ENCODE measurements at regions not wholly inside any gene's neighbourhood (a gene's known extent, or its start where the extent isn't known, plus 50 kb on each side); places are given as distances from the start of the nearest gene placed in this dataset.

GRCh38 chr10:78512205-78512550 lies 478.5 kb downstream of the RPS24 start:
- no peak for TF ChIP-seq CTCF (IDR thresholded peaks at IDR 0.05; ENCODE audit: insufficient read depth, missing control alignments)
- DNase-seq (ENCODE audit: insufficient read length, low spot score), result no peak
- FAIRE-seq, result no peak

- no peak for TF ChIP-seq CTCF (IDR thresholded peaks at IDR 0.05; ENCODE audit: insufficient read depth, missing control alignments)
- FAIRE-seq, result no peak
- no peak for DNase-seq (ENCODE audit: insufficient read length, low spot score)
Observed at GRCh38 chr10:78513330-78513729, 479.7 kb downstream of the RPS24 start.

- TF ChIP-seq CTCF (IDR thresholded peaks at IDR 0.05; ENCODE audit: insufficient read depth, missing control alignments), result no peak
- FAIRE-seq, result no peak
- DNase-seq (ENCODE audit: insufficient read length, low spot score), result no peak
Observed at GRCh38 chr10:78513986-78514385, 480.3 kb downstream of the RPS24 start.

GRCh38 chr10:78514459-78514858 lies 480.8 kb downstream of the RPS24 start:
- no peak for FAIRE-seq
- no peak for TF ChIP-seq CTCF (IDR thresholded peaks at IDR 0.05; ENCODE audit: insufficient read depth, missing control alignments)
- no peak for DNase-seq (ENCODE audit: insufficient read length, low spot score)

- no peak for TF ChIP-seq CTCF (IDR thresholded peaks at IDR 0.05; ENCODE audit: insufficient read depth, missing control alignments)
- DNase-seq (ENCODE audit: insufficient read length, low spot score), result no peak
- no peak for FAIRE-seq
Observed at GRCh38 chr10:78515038-78515872, 481.6 kb downstream of the RPS24 start.

- FAIRE-seq (no peak), DNase-seq (ENCODE audit: insufficient read length, low spot score) (no peak)
- no peak for TF ChIP-seq CTCF (IDR thresholded peaks at IDR 0.05; ENCODE audit: insufficient read depth, missing control alignments)
Observed at GRCh38 chr10:78515873-78516153, 482.1 kb downstream of the RPS24 start.

- no peak for FAIRE-seq
- no peak for TF ChIP-seq CTCF (IDR thresholded peaks at IDR 0.05; ENCODE audit: insufficient read depth, missing control alignments)
Observed at GRCh38 chr10:78516236-78516635, 482.6 kb downstream of the RPS24 start.

More at GRCh38 chr10:78516236-78516635, 482.6 kb downstream of the RPS24 start:
- no peak for DNase-seq (ENCODE audit: insufficient read length, low spot score)

Data from D721Med (cell line).